IPS-15b (cell line): ENCODE measurements at regions not wholly inside any gene's neighbourhood (a gene's known extent, or its start where the extent isn't known, plus 50 kb on each side); places are given as distances from the start of the nearest gene placed in this dataset.

Experiments
- H3K27me3 ChIP-seq: one replicate; pipeline ENCODE4 v1.6.1; 2013; ENCODE audit warnings: low read length; ENCODE audit not compliant: control insufficient read depth, insufficient read depth
- H3K36me3 ChIP-seq: one replicate; pipeline ENCODE4 v1.6.1; 2013; ENCODE audit warnings: low read length; ENCODE audit not compliant: control insufficient read depth, insufficient read depth
- H3K4me1 ChIP-seq: one replicate; pipeline ENCODE4 v1.6.1; 2013; ENCODE audit warnings: mild to moderate bottlenecking, low read length; ENCODE audit not compliant: control insufficient read depth, insufficient read depth
- H3K4me3 ChIP-seq: one replicate; pipeline ENCODE4 v1.5.1; 2013; ENCODE audit warnings: low read depth, low read length
- H3K9ac ChIP-seq: one replicate; pipeline ENCODE4 v1.6.1; 2013; ENCODE audit warnings: low read depth, mild to moderate bottlenecking, low read length
- H3K9me3 ChIP-seq: one replicate; pipeline ENCODE4 v1.6.1; 2013; ENCODE audit warnings: mild to moderate bottlenecking, low read length; ENCODE audit not compliant: control insufficient read depth, insufficient read depth

DNA sequence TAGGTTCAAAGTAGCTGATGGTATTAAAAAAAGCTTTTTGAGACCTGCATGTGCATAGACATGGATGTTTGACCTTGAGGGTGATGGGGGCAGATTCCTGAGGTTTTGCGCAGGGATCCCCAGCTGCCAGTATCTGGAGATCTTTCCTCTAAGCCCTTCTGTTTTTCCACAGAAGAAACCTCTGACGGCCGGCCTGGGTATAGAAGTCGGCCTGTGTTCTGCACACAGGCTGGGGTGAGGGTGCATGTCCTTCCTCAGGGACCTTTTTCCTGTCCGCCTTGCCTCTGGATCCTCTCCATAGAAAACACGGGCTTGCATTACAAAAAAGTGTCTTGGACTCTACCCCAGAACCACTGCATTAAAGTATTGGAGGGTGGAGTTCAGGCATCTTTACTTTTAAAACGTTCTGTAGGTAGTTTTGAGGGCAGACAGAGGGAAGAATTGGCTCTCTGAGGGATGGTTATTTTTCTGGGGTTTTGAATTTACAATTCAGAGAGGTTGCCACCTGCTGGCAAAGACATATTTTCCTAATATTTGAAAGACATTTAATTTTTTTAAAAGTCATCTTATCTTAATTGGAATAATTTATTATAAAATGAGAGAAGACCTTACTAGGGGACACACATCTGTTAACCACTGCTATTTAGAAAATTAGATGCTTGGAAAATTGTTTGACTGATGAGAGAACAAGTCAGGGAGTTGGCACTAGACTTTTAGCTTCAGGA lies 350.6 kb downstream of the DCDC2C start:
- Histone ChIP-seq H3K9me3 (no peaks in the 10 kb centered on the region), H3K27me3 (no peaks in the 10 kb centered on the region), H3K9ac (no peak overlapping the region), H3K36me3 (no peaks in the 10 kb centered on the region), H3K4me3 (no peak overlapping the region), H3K4me1 (no peaks in the 10 kb centered on the region)

DNA sequence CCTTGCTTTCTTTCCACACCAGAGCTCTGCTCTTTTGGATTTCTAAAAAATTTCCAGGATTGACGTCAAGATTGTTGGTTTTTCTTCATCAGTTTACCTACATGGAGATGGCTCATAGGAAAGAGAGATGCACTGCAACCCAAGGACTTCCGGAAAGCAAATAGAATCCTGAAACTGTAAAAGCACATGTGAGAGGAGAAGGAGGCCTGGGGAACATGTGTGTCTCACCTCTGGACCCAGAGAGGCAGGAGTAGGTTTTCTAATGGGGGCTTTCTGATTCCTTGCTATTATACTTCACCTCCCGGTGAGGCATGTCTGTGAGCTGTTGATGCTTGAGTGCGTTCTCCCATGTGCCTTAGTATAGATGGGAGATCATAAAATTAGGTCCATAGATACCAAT lies 362.8 kb downstream of the DCDC2C start:
- Histone ChIP-seq H3K4me1 (no peaks in the 10 kb centered on the region), H3K9ac (no peak overlapping the region), H3K4me3 (no peak overlapping the region), H3K9me3 (no peaks in the 10 kb centered on the region), H3K27me3 (no peaks in the 10 kb centered on the region), H3K36me3 (no peaks in the 10 kb centered on the region)

DNA sequence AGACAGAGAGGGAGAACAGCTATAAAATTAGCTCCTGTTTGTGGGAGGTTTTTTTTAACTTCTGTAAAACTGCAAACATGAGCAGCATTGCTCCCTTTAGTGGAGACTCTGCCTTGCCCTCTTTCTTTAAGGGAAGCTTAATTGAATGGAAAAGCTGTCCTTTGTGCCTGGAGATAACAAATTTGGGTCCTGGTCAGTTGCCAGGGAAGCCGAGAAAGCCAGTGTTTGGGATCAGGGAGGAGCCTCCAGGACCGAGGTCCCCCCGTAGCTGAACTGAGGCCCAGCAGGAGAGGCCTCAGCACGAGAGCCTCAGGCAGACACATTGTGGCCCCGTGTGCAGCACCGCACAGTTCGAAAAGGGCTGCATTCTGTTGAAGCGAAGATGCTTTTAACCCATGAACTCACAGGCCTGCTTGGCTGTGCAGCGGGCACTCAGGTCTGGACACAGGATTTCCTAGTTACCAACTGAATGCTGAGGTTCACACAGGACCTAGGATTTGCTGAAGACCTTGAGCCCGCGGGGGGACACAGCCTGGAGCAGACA lies 369.7 kb downstream of the DCDC2C start:
- H3K27me3 ChIP-seq = no peaks in the 10 kb centered on the region
- no peak overlapping the region for H3K9ac ChIP-seq
- no peaks in the 10 kb centered on the region for H3K4me1 ChIP-seq
- H3K36me3 ChIP-seq = no peaks in the 10 kb centered on the region
- no peak overlapping the region for H3K4me3 ChIP-seq
- no peaks in the 10 kb centered on the region for H3K9me3 ChIP-seq

DNA sequence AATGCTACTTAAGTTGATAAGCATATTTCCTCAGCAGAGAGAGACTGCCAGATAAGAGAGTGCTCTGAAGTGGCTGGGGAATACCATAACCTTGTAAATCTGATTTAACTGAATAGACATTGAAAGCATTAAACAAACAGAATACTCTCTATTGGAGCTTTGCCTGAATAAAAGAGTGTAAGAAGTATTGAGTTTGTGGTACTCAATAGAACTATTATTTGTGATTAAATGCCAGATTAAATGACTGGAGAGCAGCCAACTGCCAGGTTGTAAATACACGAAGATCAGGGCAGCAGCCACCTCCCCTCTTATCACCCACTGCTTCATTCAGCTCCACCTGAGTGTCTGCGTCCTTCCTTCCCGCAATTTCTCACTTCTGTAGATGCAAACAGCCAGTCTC lies 373.6 kb downstream of the DCDC2C start:
- Histone ChIP-seq H3K27me3 (no peaks in the 10 kb centered on the region), H3K9ac (no peak overlapping the region), H3K4me3 (no peak overlapping the region)

DNA sequence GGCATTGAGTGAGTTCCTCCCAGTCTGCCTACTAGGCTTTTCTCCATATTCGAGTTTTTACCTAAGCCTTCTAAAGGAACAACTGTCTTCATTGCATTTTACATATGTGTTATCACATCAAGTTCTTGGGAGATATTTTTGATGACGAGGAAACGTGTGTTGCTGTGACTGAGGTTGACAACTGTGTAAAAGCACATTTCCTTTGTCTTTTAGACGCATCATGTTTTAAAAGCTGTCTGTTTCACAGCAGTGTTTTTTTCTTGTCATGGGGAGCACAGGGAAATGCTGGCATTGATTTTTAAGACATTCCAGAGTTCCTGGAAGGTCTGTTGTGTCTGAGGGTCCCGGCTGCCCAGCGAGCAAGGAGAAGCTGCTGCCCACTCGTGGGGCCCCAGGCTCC lies 381.8 kb downstream of the DCDC2C start:
- H3K4me3 ChIP-seq = no peak overlapping the region
- peaks cover 3% of the 10 kb centered on the region for H3K4me1 ChIP-seq
- H3K9me3 ChIP-seq = no peaks in the 10 kb centered on the region
- no peak overlapping the region for H3K9ac ChIP-seq
- no peaks in the 10 kb centered on the region for H3K36me3 ChIP-seq
- no peaks in the 10 kb centered on the region for H3K27me3 ChIP-seq

More for the DNA sequence above, 373.6 kb downstream of the DCDC2C start:
- H3K36me3 ChIP-seq = no peaks in the 10 kb centered on the region
- H3K9me3 ChIP-seq = no peaks in the 10 kb centered on the region
- no peaks in the 10 kb centered on the region for H3K4me1 ChIP-seq

DNA sequence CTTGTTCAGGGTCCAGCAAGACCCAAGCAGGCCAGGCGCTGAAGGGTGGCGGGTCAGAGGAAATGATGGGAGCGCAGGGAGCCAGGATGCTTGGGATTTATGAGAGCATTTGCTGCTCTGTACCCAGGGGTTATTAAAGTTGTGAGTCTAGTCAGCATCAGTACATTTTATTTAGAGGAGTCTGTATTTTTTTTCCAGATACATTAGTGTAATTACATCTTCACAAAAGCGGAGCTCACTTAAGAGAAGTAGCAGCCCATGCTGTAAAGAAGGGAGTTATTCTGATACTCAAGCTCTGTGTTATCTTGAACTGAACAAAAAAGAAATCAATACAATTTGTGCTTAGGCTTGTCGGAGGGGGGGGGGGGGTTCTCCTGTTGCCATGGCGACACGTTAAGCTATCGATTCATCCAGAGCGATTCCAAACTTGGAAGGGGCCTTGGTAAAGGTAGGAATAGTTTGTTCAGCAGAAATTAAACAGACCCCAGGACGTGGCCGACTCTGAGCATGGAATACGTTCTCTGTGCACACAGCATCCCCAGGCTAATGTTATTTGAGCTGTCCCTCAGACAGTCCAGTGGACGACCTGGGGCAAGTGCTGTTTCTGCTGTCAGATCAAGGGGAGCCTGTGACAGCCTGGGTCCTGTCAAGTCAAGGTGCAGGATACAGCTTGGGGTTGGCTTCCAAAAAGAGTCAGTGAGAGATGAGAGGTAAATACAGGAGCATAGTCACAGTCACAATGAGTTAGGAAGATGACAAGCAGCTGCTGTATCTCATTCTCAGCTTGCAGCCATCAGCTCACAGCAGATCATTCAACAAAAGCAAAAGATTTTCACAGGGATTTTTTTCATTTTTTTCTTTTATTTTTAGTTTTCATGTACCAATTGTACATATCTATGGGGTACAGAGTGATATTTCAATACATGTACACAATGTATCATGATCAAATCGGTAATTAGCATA lies 387.6 kb downstream of the DCDC2C start:
- no peak overlapping the region for H3K9ac ChIP-seq

DNA sequence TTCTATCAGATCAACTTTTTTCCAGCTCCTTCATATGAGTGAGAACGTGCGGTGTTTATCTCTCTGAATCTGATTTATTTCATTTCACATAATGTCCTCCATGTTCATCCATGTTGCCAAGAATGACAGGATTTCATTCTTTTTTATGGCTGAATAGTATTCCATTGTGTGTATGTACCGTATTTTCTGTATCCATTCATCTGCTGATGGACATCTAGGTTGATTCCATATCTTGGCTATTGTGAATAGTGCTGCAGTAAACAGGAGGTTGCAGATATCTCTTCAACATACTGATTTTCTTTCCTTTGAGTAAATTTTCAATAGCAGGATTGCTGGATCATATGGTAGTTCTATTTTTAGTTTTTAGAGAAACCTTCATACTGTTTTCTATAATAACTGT lies 388.5 kb downstream of the DCDC2C start:
- Histone ChIP-seq H3K4me1 (peaks cover 7% of the 10 kb centered on the region), H3K9ac (no peak overlapping the region), H3K4me3 (no peak overlapping the region), H3K36me3 (no peaks in the 10 kb centered on the region), H3K27me3 (no peaks in the 10 kb centered on the region), H3K9me3 (no peaks in the 10 kb centered on the region)

More for the DNA sequence above, 387.6 kb downstream of the DCDC2C start:
- H3K27me3 ChIP-seq = no peaks in the 10 kb centered on the region
- H3K36me3 ChIP-seq = no peaks in the 10 kb centered on the region
- H3K4me3 ChIP-seq = no peak overlapping the region
- H3K9me3 ChIP-seq = no peaks in the 10 kb centered on the region
- H3K4me1 ChIP-seq = peaks cover 7% of the 10 kb centered on the region

DNA sequence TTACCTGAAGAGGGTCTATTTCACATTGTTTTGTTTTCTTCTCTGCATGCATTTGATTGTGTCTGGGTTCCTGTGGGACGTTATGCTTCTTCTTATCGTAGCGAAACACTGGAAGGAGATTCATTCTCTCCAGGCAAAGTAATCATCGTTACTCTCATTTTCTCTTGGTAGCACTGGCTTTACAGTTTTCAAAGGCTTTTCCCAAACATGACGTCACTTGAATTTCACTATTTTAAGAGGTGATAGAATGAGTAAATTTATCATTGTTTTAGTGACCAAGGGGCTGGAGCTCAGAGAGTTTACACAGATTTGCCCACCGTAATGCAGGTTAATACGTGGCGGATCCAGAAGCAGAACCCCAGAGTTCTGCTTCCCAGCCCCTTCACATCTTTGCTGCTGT lies 391.4 kb downstream of the DCDC2C start:
- Histone ChIP-seq H3K9me3 (no peaks in the 10 kb centered on the region), H3K27me3 (no peaks in the 10 kb centered on the region), H3K4me1 (peaks cover 7% of the 10 kb centered on the region), H3K9ac (no peak overlapping the region), H3K36me3 (no peaks in the 10 kb centered on the region), H3K4me3 (no peak overlapping the region)

DNA sequence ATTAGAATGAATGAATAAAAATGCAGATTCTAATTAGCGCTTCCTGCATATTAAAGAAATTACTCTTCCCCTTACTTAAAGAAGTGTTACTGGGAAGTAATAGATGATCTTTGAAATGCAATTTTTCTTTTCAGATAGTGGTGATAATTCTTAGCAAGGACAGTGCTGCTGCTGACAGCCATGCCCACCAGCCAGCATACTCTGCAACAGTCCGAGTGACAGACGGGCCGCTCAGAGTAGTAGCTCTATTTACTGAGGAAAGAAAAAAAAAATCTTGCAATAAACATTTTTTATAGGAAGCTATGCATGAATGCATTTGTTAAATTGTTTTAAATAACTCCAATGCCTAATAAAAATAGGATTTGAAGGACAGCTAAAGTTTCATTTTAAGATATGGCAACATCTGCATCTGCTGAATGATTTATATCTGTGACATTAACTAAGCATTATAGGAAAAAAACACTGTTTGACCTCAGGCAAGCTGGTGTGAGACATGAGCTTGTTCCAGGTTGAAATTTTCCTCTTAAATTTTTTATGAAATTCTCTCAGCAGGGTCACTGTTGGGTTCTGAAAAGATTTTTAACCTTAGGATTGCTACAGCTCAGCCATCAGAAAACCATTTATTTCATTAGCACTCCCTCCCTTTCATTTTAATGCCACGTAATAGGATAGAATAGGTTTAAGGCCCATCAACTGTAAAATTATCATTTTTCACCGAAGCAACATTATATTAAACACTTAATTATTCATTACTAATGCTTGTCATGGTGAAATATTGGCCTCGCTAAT lies 393.8 kb downstream of the DCDC2C start:
- H3K9me3 ChIP-seq = no peaks in the 10 kb centered on the region
- H3K4me3 ChIP-seq = no peak overlapping the region
- H3K27me3 ChIP-seq = no peaks in the 10 kb centered on the region
- H3K9ac ChIP-seq = no peak overlapping the region
- H3K4me1 ChIP-seq = no peaks in the 10 kb centered on the region
- H3K36me3 ChIP-seq = no peaks in the 10 kb centered on the region

DNA sequence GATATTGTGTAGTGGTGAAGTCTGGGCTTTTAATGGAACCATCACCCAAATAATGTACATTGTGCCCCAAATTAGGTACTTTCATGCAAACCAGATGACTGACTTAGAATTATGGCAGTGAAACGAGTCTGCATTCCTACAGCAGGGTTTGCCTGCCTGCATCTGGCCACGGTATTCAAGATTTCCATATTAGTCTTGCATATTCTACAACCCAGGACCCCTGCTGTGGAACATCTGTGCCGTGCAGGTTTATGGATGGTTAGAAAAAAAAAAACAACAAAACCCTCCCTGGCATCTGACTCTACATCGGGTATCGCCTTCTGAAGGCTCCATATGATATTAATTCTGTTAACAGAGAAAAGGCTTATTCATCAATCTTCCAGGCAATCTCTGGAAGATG lies 394.8 kb downstream of the DCDC2C start:
- Histone ChIP-seq H3K4me3 (no peak overlapping the region), H3K9me3 (no peaks in the 10 kb centered on the region), H3K9ac (no peak overlapping the region), H3K27me3 (no peaks in the 10 kb centered on the region), H3K36me3 (no peaks in the 10 kb centered on the region), H3K4me1 (no peaks in the 10 kb centered on the region)

DNA sequence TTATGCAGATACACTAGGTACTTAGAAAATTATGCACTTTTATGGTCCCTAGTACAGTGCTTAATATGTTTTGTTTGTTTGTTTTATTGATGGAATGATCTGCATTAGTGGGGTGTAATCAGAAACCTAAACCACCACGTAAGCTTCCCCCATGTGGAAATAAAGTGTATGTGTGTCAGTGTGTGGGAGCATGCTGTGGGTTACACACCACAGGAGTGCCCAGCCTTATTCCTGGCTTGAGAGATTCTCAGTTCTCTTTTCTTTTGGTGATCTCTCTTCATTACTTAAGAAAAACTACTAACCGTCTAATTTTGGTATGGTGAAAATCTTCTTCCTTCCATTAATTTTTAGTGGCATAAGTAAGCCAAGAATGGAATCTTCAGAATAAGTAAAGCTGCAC lies 398.6 kb downstream of the DCDC2C start:
- no peaks in the 10 kb centered on the region for H3K9me3 ChIP-seq
- no peaks in the 10 kb centered on the region for H3K27me3 ChIP-seq
- H3K36me3 ChIP-seq = no peaks in the 10 kb centered on the region
- no peak overlapping the region for H3K9ac ChIP-seq
- H3K4me1 ChIP-seq = no peaks in the 10 kb centered on the region
- no peak overlapping the region for H3K4me3 ChIP-seq
